ENCODE measurements at regions not wholly inside any gene's neighbourhood (a gene's known extent, or its start where the extent isn't known, plus 50 kb on each side); places are given as distances from the start of the nearest gene placed in this dataset.

GRCh38 chr2:179355881-179356280 is 91.2 kb upstream of the SESTD1 start:
- Mint-ChIP-seq H3K4me3 (ENCODE audit: unreplicated experiment) (no peak overlapping the region), H3K4me1 (ENCODE audit: low read depth) (no peaks in the 10 kb centered on the region)

GRCh38 chr2:179354739-179355537 is 90.3 kb upstream of the SESTD1 start:
- H3K4me1 Mint-ChIP-seq (ENCODE audit: low read depth), result no peaks in the 10 kb centered on the region
- DNase-seq (ENCODE audit: low spot score), result no peak
- H3K9me3 Mint-ChIP-seq (ENCODE audit: low read depth), result no peaks in the 10 kb centered on the region
- TF ChIP-seq CTCF (IDR thresholded peaks at IDR 0.05), result peak; percentile 80
- H3K36me3 Mint-ChIP-seq (ENCODE audit: low read depth), result no peaks in the 10 kb centered on the region
- H3K27ac Mint-ChIP-seq (ENCODE audit: unreplicated experiment), result no peak overlapping the region
- H3K27me3 Mint-ChIP-seq (ENCODE audit: low read depth), result no peaks in the 10 kb centered on the region
- H3K4me3 Mint-ChIP-seq (ENCODE audit: unreplicated experiment), result no peak overlapping the region

More at GRCh38 chr2:179355881-179356280, 91.2 kb upstream of the SESTD1 start:
- H3K36me3 Mint-ChIP-seq (ENCODE audit: low read depth), result no peaks in the 10 kb centered on the region
- no peak for TF ChIP-seq CTCF (IDR thresholded peaks at IDR 0.05)
- no peaks in the 10 kb centered on the region for H3K27me3 Mint-ChIP-seq (ENCODE audit: low read depth)
- H3K9me3 Mint-ChIP-seq (ENCODE audit: low read depth), result no peaks in the 10 kb centered on the region
- H3K27ac Mint-ChIP-seq (ENCODE audit: unreplicated experiment), result no peak overlapping the region
- DNase-seq (ENCODE audit: low spot score), result no peak

GRCh38 chr2:179354296-179354695 is 89.7 kb upstream of the SESTD1 start:
- no peak for TF ChIP-seq CTCF (IDR thresholded peaks at IDR 0.05)
- Mint-ChIP-seq H3K36me3 (ENCODE audit: low read depth) (no peaks in the 10 kb centered on the region), H3K27me3 (ENCODE audit: low read depth) (no peaks in the 10 kb centered on the region), H3K4me3 (ENCODE audit: unreplicated experiment) (no peak overlapping the region), H3K4me1 (ENCODE audit: low read depth) (peaks cover 5% of the 10 kb centered on the region), H3K27ac (ENCODE audit: unreplicated experiment) (no peak overlapping the region), H3K9me3 (ENCODE audit: low read depth) (no peaks in the 10 kb centered on the region)
- no peak for DNase-seq (ENCODE audit: low spot score)

GRCh38 chr2:179352181-179352580 is 87.5 kb upstream of the SESTD1 start:
- no peak overlapping the region for H3K27ac Mint-ChIP-seq (ENCODE audit: unreplicated experiment)
- peaks cover 9% of the 10 kb centered on the region for H3K4me1 Mint-ChIP-seq (ENCODE audit: low read depth)
- H3K9me3 Mint-ChIP-seq (ENCODE audit: low read depth), result no peaks in the 10 kb centered on the region

GRCh38 chr2:179351057-179351456 is 86.4 kb upstream of the SESTD1 start:
- H3K27me3 Mint-ChIP-seq (ENCODE audit: low read depth), result no peaks in the 10 kb centered on the region
- no peak for TF ChIP-seq CTCF (IDR thresholded peaks at IDR 0.05)
- H3K4me3 Mint-ChIP-seq (ENCODE audit: unreplicated experiment), result no peak overlapping the region
- H3K4me1 Mint-ChIP-seq (ENCODE audit: low read depth), result peaks cover 9% of the 10 kb centered on the region
- no peaks in the 10 kb centered on the region for H3K36me3 Mint-ChIP-seq (ENCODE audit: low read depth)
- no peak for DNase-seq (ENCODE audit: low spot score)
- no peaks in the 10 kb centered on the region for H3K9me3 Mint-ChIP-seq (ENCODE audit: low read depth)
- H3K27ac Mint-ChIP-seq (ENCODE audit: unreplicated experiment), result no peak overlapping the region

More at GRCh38 chr2:179352181-179352580, 87.5 kb upstream of the SESTD1 start:
- TF ChIP-seq CTCF (IDR thresholded peaks at IDR 0.05), result no peak
- Mint-ChIP-seq H3K27me3 (ENCODE audit: low read depth) (no peaks in the 10 kb centered on the region), H3K4me3 (ENCODE audit: unreplicated experiment) (no peak overlapping the region), H3K36me3 (ENCODE audit: low read depth) (no peaks in the 10 kb centered on the region)
- no peak for DNase-seq (ENCODE audit: low spot score)
